ENCODE measurements at regions not wholly inside any gene's neighbourhood (a gene's known extent, or its start where the extent isn't known, plus 50 kb on each side); places are given as distances from the start of the nearest gene placed in this dataset.

DNA sequence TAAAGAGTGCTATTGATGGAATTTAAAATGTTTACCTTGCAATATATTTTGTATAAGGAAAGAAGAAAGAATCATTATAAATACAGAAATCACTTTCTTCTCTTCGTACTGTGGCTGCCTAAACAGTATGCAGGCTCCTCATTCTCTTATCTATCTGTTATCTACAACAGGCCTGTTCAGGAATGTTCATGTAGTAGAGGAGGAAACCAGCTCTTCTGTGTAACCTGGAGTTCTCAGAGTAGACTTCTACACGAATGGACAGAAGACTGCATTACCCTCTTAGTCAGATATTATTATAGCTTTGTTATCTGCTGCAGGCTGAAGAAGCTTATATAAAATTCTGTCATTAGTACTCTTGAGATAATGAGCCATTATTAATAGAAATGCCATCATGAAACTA is 1225.9 kb upstream of the CNTN5 start:
- Histone ChIP-seq H3K27me3 (ENCODE audit: low read depth) (no peaks in the 10 kb centered on the region), H3K27ac (no peak overlapping the region), H3K36me3 (no peaks in the 10 kb centered on the region), H3K4me1 (no peaks in the 10 kb centered on the region), H3K9me3 (no peaks in the 10 kb centered on the region), H3K4me3 (no peak overlapping the region)
- intact Hi-C loops (cut with DNase I): no loop called here
- TF ChIP-seq, protein P1, sequence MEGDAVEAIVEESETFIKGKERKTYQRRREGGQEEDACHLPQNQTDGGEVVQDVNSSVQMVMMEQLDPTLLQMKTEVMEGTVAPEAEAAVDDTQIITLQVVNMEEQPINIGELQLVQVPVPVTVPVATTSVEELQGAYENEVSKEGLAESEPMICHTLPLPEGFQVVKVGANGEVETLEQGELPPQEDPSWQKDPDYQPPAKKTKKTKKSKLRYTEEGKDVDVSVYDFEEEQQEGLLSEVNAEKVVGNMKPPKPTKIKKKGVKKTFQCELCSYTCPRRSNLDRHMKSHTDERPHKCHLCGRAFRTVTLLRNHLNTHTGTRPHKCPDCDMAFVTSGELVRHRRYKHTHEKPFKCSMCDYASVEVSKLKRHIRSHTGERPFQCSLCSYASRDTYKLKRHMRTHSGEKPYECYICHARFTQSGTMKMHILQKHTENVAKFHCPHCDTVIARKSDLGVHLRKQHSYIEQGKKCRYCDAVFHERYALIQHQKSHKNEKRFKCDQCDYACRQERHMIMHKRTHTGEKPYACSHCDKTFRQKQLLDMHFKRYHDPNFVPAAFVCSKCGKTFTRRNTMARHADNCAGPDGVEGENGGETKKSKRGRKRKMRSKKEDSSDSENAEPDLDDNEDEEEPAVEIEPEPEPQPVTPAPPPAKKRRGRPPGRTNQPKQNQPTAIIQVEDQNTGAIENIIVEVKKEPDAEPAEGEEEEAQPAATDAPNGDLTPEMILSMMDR (IDR thresholded peaks at IDR 0.05): no peak
- no peak for ATAC-seq
- DNase-seq: no peak

DNA sequence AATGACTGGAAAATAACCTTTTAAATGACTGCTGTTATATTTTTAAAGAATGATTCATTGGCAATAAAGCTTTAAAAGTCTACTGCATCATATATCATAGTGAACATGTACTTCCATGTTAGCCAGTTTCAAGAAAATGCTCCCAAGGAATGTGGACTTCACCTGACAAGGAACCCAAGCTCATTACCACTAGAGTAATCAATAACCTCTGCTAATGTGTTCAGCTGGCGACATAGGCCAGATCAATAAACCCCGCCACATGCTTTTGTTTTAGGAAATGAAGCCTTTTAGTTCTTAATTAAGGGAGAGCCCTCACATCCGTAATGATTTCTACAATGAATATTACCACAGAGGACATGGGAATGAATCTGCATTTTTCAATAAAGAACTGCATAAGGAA is 1219.9 kb upstream of the CNTN5 start:
- no peak for ATAC-seq
- no peak for DNase-seq
- no peaks in the 10 kb centered on the region for H3K36me3 ChIP-seq
- no peak overlapping the region for H3K4me3 ChIP-seq
- intact Hi-C loops (cut with DNase I): no loop called here
- H3K27me3 ChIP-seq (ENCODE audit: low read depth): no peaks in the 10 kb centered on the region
- H3K4me1 ChIP-seq: no peaks in the 10 kb centered on the region
- TF ChIP-seq, protein P1 (IDR thresholded peaks at IDR 0.05): no peak
- H3K27ac ChIP-seq: no peak overlapping the region
- H3K9me3 ChIP-seq: no peaks in the 10 kb centered on the region

DNA sequence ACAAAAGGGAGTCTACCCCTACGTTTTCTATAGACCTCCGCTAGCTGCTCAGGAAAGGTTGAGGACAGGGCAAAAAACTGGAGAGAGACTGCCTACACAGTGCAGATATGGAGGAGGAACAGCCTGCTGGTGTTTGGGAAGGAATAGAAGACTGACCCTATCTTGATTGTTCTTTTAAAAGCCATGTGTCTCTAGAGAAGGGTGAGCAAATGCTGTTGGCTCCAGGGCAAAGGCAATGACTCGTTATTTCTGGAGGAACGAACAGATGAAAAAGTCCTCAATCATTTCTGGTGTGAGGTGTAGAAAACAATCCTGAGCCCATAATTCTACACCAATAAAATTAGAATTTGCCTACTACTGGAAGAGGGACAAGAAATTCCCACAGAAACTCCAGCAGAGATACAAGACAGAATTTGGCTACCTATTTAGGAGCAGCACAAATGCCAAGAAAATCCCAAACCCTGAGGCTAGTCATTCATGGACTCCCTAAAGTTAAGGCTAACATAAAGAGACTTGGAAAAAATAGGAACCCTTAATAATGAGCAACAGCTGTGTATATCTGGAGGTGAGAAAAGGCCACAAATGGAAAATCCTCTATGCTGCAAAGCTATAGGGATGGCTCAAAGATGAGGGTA is 1206.3 kb upstream of the CNTN5 start:
- no peak for DNase-seq
- TF ChIP-seq, protein P1 (IDR thresholded peaks at IDR 0.05): no peak
- H3K9me3 ChIP-seq: peaks cover 5% of the 10 kb centered on the region

DNA sequence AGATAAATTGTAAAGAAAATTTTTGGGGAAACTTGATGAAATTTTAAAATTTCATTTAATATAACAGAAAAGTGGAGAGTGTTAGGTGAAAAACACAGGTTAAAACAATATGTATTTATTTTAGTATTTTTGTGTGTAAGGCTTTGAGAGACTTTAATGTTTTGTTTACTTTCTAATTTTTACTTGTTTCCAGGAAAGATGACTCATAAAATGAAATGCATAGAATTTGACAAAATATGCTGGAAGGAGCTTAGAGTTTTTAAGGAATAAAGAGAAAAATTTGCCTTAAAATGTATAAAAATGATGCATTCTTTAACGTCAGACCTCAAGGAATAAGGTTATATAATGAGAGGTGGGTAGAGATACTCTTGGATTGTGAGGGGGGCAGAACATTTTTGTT is 1205.1 kb upstream of the CNTN5 start:
- no peak overlapping the region for H3K4me3 ChIP-seq
- ATAC-seq (no peak), DNase-seq (no peak)
- no peak overlapping the region for H3K27ac ChIP-seq
- intact Hi-C loops (cut with DNase I): no loop called here
- TF ChIP-seq, protein P1 (IDR thresholded peaks at IDR 0.05): no peak
- no peaks in the 10 kb centered on the region for H3K4me1 ChIP-seq
- peaks cover under 1% of the 10 kb centered on the region for H3K9me3 ChIP-seq
- no peaks in the 10 kb centered on the region for H3K36me3 ChIP-seq
- H3K27me3 ChIP-seq (ENCODE audit: low read depth): no peaks in the 10 kb centered on the region

More for the DNA sequence above, 1206.3 kb upstream of the CNTN5 start:
- Histone ChIP-seq H3K27me3 (ENCODE audit: low read depth) (no peaks in the 10 kb centered on the region), H3K4me1 (no peaks in the 10 kb centered on the region), H3K4me3 (no peak overlapping the region), H3K27ac (no peak overlapping the region), H3K36me3 (no peaks in the 10 kb centered on the region)
- intact Hi-C loops (cut with DNase I): no loop called here
- no peak for ATAC-seq

DNA sequence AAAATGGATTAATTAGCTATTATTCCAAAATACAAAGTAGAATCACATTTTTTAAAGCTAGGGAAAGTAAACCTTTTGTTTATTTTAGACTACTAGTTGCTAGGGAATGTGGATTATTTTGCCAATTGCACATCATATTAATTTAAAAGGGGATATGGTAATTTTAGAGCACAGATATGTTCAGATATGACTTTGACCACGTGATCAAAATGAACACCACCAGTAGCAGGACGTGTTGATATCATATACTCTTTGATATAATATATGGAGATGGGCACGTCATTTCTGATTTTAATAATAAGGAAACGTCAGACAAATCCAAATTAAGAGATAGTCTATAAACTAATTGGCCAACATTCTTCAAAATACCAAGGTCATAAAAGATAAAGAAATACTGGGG is 1188.3 kb upstream of the CNTN5 start:
- ATAC-seq: no peak
- TF ChIP-seq, protein P1 (IDR thresholded peaks at IDR 0.05): no peak

More for the DNA sequence above, 1188.3 kb upstream of the CNTN5 start:
- H3K4me1 ChIP-seq: no peaks in the 10 kb centered on the region
- H3K36me3 ChIP-seq: no peaks in the 10 kb centered on the region
- intact Hi-C loops (cut with DNase I): no loop called here
- H3K27me3 ChIP-seq (ENCODE audit: low read depth): no peaks in the 10 kb centered on the region
- no peaks in the 10 kb centered on the region for H3K9me3 ChIP-seq
- H3K27ac ChIP-seq: no peak overlapping the region
- DNase-seq: no peak
- no peak overlapping the region for H3K4me3 ChIP-seq
